NB4 (cell line): ENCODE measurements at regions not wholly inside any gene's neighbourhood (a gene's known extent, or its start where the extent isn't known, plus 50 kb on each side); places are given as distances from the start of the nearest gene placed in this dataset.

Experiments used
- MYC ChIP-seq: IDR thresholded peaks from 2 replicates; pipeline ENCODE4 v1.6.1; 2011; ENCODE audit warnings: low read depth, low read length
- POLR2A ChIP-seq: IDR thresholded peaks from 2 replicates; pipeline ENCODE4 v1.6.1; 2011; ENCODE audit warnings: mild to moderate bottlenecking; ENCODE audit not compliant: insufficient read length; ENCODE audit errors: extremely low read depth
- TF ChIP-seq, protein P1 (sequence below): IDR thresholded peaks from one replicate; pipeline ENCODE4 v1.5.1; 2012; ENCODE audit warnings: low read depth, low read length
- TF ChIP-seq, protein P2 (sequence below): IDR thresholded peaks from 2 replicates; pipeline ENCODE4 v1.6.1; 2011; ENCODE audit warnings: low read depth, low read length

DNA sequence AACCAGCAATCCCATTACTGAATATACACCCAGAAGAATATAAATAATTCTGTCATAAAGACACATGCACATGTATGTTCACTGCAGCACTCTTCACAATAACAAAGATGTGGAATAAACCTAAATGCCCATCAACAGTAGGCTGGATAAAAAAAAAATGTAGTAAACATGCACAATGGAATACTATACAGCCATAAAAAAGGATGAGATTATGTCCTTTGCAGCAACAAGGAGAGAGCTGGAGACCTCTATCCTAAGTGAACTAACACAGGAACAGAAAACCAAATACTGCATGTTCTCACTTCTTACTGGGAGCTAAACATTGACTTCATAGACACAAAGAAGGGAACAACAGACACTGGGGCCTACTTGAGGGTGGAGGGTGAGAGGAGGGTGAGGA is 2067.7 kb downstream of the ARAP2 start:
- TF ChIP-seq, protein P1, sequence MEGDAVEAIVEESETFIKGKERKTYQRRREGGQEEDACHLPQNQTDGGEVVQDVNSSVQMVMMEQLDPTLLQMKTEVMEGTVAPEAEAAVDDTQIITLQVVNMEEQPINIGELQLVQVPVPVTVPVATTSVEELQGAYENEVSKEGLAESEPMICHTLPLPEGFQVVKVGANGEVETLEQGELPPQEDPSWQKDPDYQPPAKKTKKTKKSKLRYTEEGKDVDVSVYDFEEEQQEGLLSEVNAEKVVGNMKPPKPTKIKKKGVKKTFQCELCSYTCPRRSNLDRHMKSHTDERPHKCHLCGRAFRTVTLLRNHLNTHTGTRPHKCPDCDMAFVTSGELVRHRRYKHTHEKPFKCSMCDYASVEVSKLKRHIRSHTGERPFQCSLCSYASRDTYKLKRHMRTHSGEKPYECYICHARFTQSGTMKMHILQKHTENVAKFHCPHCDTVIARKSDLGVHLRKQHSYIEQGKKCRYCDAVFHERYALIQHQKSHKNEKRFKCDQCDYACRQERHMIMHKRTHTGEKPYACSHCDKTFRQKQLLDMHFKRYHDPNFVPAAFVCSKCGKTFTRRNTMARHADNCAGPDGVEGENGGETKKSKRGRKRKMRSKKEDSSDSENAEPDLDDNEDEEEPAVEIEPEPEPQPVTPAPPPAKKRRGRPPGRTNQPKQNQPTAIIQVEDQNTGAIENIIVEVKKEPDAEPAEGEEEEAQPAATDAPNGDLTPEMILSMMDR = no peak
- TF ChIP-seq, protein P2, sequence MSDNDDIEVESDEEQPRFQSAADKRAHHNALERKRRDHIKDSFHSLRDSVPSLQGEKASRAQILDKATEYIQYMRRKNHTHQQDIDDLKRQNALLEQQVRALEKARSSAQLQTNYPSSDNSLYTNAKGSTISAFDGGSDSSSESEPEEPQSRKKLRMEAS = no peak
- no peak for TF ChIP-seq MYC
- no peak for TF ChIP-seq POLR2A
